ENCODE measurements at regions not wholly inside any gene's neighbourhood (a gene's known extent, or its start where the extent isn't known, plus 50 kb on each side); places are given as distances from the start of the nearest gene placed in this dataset.

GRCh38 chr7:86995052-86995725 lies 64.3 kb downstream of the ELAPOR2 start:
- TF ChIP-seq CTCF (IDR thresholded peaks at IDR 0.05; ENCODE audit: low read depth, low read length) (no peak), EZH2phosphoT487 (IDR thresholded peaks at IDR 0.05; ENCODE audit: low read depth) (no peak)
